ENCODE measurements at regions not wholly inside any gene's neighbourhood (a gene's known extent, or its start where the extent isn't known, plus 50 kb on each side); places are given as distances from the start of the nearest gene placed in this dataset.

DNA sequence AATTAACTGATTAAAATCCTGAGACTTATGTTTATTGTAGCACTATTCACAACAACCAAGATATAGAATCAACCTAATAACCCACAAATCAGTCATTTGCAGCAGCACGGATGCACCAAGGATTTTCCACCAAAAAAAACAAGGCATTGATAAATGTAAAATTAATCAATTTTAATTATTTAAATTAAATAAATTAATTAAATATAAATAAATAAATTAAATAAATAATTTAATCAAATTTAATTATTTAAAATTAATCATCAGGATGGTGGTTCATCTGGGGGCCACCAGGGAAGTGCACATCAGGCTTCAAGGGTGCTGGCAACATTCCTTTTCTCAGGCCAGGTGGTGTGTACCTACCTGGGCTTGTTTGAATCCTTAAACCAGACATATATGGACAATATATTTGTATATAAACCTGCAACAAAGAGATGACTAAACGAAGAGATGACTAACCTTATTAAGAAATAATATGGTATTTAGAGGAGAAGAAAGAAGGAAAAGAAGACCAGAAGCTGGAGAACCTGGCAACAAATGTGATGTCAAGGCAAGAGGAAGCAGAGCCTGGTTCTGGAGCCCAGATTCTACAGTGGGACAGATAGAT is 89.2 kb downstream of the CD164 start:
- Histone ChIP-seq H3K4me1 (replicated peaks in 1 of 2; ENCODE audit: control insufficient read depth in 2 of 2, insufficient read depth in 2 of 2, low read length in 2 of 2) (peaks cover 20 to 43% of the 10 kb centered on the region in 2 experiments), H2AFZ (ENCODE audit: low read depth, low read length) (peak overlapping the region; percentile 64; the same call in 1 of the 2 replicates), H3K4me2 (ENCODE audit: insufficient read depth, low read length) (no peak overlapping the region), H3K27me3 (ENCODE audit: control insufficient read depth in 2 of 2, insufficient read depth in 2 of 2, low read length in 2 of 2) (no peaks in the 10 kb centered on the region), H3K79me2 (ENCODE audit: control insufficient read depth, insufficient read depth, low read length) (no peaks in the 10 kb centered on the region), H3K4me3 (no peak overlapping the region), H3K36me3 (ENCODE audit: control insufficient read depth, insufficient read depth, low read length) (no peaks in the 10 kb centered on the region), H4K20me1 (replicated peaks; ENCODE audit: control insufficient read depth, insufficient read depth, low read length) (no peaks in the 10 kb centered on the region), H3K27ac (ENCODE audit: extremely low read depth, low read depth, low read length) (no peak overlapping the region), H3K9me3 (replicated peaks; ENCODE audit: control insufficient read depth, insufficient read depth, low read depth, low read length) (no peaks in the 10 kb centered on the region), H3K9me1 (ENCODE audit: control insufficient read depth, insufficient read depth, low read length) (no peaks in the 10 kb centered on the region), H3K9ac (ENCODE audit: insufficient read depth in 1 of 2, low read depth in 2 of 2, low read length in 2 of 2) (no peak overlapping the region)
- ChIA-PET CTCF (ENCODE audit: low intra/inter-chr PET ratio) (interaction anchor here (0.5 kb wide), 1 partner anchor 34 kb away, joined by 5 read pairs; no protein-coding TSS in a partner anchor), POLR2A (interaction anchor here (0.7 kb wide), 1 partner anchor 112 kb away, joined by 3 read pairs; no protein-coding TSS in a partner anchor)
- no TSS peak for BruUV-seq (replicated peaks)
- DNase-seq (ENCODE audit: extremely low read depth in 1 of 4, low spot score in 3 of 4) (no peak), FAIRE-seq (no peak), ATAC-seq (no peak)
- TF ChIP-seq, protein P1, sequence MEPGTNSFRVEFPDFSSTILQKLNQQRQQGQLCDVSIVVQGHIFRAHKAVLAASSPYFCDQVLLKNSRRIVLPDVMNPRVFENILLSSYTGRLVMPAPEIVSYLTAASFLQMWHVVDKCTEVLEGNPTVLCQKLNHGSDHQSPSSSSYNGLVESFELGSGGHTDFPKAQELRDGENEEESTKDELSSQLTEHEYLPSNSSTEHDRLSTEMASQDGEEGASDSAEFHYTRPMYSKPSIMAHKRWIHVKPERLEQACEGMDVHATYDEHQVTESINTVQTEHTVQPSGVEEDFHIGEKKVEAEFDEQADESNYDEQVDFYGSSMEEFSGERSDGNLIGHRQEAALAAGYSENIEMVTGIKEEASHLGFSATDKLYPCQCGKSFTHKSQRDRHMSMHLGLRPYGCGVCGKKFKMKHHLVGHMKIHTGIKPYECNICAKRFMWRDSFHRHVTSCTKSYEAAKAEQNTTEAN (CRISPR knock-in tag; IDR thresholded peaks at IDR 0.05) = no peak
- no peak for TF ChIP-seq SMARCE1 (IDR thresholded peaks at IDR 0.05)
- intact Hi-C loops (cut with micrococcal nuclease) (no loop called here), in situ Hi-C loops (cut with MboI) (no loop called here)
- 44% methylated on average over 2 of the region's 2 CpGs for WGBS (ENCODE audit: insufficient coverage, low coverage, missing lambda C conversion rate)

DNA sequence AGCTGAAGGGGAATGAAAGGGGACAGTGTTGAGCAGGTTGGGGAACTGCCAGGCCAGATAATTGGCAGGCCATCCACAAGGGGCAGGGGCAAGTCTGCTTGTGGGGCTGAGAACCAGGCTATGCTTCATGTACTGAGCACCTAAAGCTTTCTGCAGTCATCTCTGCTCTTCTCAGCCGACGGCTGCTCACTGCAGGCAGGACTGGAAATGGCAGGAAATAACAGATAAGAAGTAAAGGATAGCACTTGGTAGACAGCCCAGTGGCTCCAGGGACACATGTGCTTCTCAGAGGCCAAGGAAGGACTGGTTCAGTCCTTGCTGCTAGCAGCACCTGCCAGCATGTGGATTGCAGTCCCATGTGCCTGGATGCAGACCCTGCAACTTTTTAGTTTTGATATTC is 89.8 kb downstream of the CD164 start:
- ChIA-PET POLR2A (interaction anchor here (0.9 kb wide), 1 partner anchor 21 kb away, joined by 3 read pairs; no protein-coding TSS in a partner anchor), CTCF (ENCODE audit: low intra/inter-chr PET ratio) (interaction anchor here (0.5 kb wide), 1 partner anchor 33 kb away, joined by 5 read pairs; no protein-coding TSS in a partner anchor)
- H3K9ac ChIP-seq (ENCODE audit: insufficient read depth in 1 of 2, low read depth in 2 of 2, low read length in 2 of 2) = peak overlapping the region in 1 of 2 experiments; percentile 59; a peak in 1 of 4 replicates
- H3K79me2 ChIP-seq (ENCODE audit: control insufficient read depth, insufficient read depth, low read length) = no peaks in the 10 kb centered on the region
- intact Hi-C loops (cut with micrococcal nuclease) (no loop called here), in situ Hi-C loops (cut with MboI) (no loop called here)
- no peak overlapping the region for H3K4me3 ChIP-seq
- no TSS peak for BruUV-seq (replicated peaks)
- H4K20me1 ChIP-seq (replicated peaks; ENCODE audit: control insufficient read depth, insufficient read depth, low read length) = no peaks in the 10 kb centered on the region
- peak; percentile 37 for ATAC-seq
- FAIRE-seq = peak; percentile 52
- no peak overlapping the region; the same call in 2 of the 3 replicates for H3K27ac ChIP-seq (ENCODE audit: extremely low read depth, low read depth, low read length)
- DNase-seq (ENCODE audit: extremely low read depth in 1 of 4, low spot score in 3 of 4) = peak; percentile 20 to 64 (median 40)
- H3K36me3 ChIP-seq (ENCODE audit: control insufficient read depth, insufficient read depth, low read length) = no peaks in the 10 kb centered on the region
- H3K27me3 ChIP-seq (ENCODE audit: control insufficient read depth in 2 of 2, insufficient read depth in 2 of 2, low read length in 2 of 2) = no peaks in the 10 kb centered on the region
- no peak overlapping the region for H3K4me2 ChIP-seq (ENCODE audit: insufficient read depth, low read length)
- H3K4me1 ChIP-seq (replicated peaks in 1 of 2; ENCODE audit: control insufficient read depth in 2 of 2, insufficient read depth in 2 of 2, low read length in 2 of 2) = peaks cover 19 to 41% of the 10 kb centered on the region in 2 experiments
- WGBS (ENCODE audit: insufficient coverage, low coverage, missing lambda C conversion rate) = 41% methylated on average over 2 of the region's 2 CpGs
- H3K9me3 ChIP-seq (replicated peaks; ENCODE audit: control insufficient read depth, insufficient read depth, low read depth, low read length) = no peaks in the 10 kb centered on the region
- H3K9me1 ChIP-seq (ENCODE audit: control insufficient read depth, insufficient read depth, low read length) = no peaks in the 10 kb centered on the region
- H2AFZ ChIP-seq (ENCODE audit: low read depth, low read length) = peak overlapping the region; percentile 64

Measured in K562 (cell line).